ENCODE measurements at regions not wholly inside any gene's neighbourhood (a gene's known extent, or its start where the extent isn't known, plus 50 kb on each side); places are given as distances from the start of the nearest gene placed in this dataset.
"Not testable (repeated sequence)": the region's sequence is repeated elsewhere in the genome, so short reads cannot be mapped to it uniquely, and the experiment has no call there.

DNA sequence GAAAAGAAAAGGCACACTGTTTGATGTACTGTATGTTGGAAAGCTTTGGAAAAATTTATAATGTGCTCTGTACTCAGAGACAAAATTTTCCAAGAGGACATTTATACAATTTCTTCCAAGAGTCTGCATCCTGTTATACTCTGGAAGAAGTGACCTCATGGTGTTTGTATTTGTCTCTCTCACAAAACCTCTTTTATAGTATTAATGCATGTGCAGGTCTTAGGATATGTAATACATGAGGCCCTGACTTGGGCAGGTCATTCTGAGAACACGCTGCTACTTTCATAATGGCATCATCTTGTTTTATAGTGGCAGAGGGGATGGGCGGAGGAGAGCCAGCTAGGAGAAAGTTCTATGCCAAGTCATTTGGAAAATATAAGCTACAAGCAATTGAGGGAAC, 72.0 kb upstream of the P3H2 start:
- no peak for DNase-seq

DNA sequence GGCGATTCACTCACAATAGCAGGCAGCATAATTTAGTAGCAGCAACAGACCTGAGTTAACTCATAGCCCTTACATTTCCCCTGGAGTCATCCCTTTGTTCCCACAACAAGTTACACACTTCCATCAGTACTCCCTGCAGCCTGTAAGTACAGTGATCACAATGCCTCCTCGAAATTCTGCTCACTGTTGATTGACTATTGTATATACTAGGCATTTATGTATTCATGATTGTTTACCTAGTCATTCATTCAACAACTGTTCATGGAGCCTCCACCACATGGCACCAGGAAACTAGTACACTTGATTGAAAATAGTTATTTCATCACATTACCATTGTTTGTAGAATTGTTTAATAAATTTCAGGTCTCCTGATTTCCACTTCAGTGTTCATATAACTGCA, 71.4 kb upstream of the P3H2 start:
- no peak for DNase-seq

GRCh38 chr3:190188197-190188596, 67.5 kb upstream of the P3H2 start:
- no peak for DNase-seq

GRCh38 chr3:190183121-190183520, 62.4 kb upstream of the P3H2 start:
- DNase-seq: no peak

DNA sequence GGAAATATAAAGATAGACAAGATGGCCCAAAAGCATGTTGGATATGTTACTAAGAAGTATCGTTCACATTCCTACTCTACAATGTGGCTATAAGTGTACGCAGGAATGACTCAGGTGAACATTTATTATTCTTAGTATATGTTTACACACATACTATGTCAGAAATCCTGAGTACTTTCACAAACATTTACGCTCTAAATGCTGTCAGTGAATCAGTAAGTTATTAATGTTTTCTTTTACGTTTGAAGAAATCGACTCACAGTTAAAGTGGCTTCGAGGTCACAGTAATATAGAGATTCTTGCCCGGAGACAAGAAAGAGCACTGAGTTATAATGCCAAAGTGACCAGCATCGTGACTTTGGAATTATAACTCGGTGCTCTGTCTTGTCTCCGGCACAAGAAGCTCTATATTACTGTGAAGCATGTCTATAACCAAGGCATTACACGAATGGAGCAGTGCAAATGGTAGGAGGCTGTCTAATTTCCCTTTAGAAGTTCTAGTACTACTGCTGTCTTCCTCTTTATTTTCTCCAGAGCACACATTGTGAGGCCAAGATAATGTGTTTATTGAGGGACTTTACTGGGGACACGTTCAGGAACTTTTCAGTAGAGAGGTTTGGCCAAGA, 61.8 kb upstream of the P3H2 start:
- DNase-seq: no peak

- DNase-seq: no peak
Observed at GRCh38 chr3:190180268-190180667, 59.6 kb upstream of the P3H2 start.

DNA sequence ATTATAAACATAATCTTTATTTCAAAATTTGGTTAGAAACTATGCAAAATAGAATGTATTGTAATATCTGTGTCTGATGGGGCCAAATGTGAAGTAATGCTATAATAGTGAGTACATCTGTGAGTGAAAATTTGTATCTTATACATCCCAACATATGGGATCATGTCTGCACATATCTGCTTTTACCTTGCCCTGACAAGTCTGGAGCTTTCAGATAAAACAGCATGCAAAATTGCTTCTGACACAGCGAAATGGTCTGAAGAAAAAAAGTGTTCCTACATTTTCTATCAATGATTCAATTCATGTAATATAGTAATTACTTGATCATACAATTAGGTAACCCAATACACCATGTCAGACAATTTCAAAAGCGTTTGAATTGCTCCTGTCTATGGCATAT, 58.1 kb upstream of the P3H2 start:
- DNase-seq: no peak

- DNase-seq: not testable (repeated sequence)
Observed at GRCh38 chr3:190176933-190177525, 56.3 kb upstream of the P3H2 start.

DNA sequence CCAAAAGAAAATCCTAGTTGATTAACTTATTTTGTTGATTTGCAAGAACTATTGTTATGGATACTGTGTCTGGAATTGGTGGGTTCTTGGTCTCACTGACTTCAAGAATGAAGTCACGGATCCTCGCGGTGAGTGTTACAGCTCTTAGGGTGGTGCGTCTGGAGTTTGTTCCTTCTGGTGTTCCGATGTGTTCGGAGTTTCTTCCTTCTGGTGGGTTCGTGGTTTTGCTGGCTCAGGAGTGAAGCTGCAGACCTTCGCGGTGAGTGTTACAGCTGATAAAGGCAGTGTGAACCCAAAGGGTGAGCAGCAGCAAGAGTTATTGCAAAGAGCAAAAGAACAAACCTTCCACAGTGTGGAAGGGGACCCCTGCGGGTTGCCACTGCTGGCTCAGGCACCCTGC, 55.4 kb upstream of the P3H2 start:
- DNase-seq: not testable (repeated sequence)

DNA sequence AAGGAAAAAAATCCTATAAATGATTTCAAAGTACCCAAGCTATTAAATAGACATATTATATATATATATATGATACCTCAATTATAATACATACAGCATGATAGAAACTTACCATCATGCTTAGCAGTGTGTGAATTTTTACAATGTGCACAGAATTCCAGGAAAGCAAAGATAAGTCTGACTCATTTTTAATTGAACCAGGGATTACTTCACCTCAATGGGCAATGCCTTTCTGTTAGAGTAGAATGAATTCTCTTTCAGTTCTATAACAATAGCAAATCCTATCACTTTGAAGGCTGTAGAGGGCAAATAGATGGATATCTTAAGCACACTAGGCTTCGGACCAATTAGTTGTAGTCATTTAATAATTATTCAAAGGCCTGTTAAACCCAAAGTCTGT, 54.8 kb upstream of the P3H2 start:
- no peak for DNase-seq

GRCh38 chr3:190174471-190174870, 53.8 kb upstream of the P3H2 start:
- DNase-seq: no peak

- no peak for DNase-seq
Observed at GRCh38 chr3:190173426-190173825, 52.7 kb upstream of the P3H2 start.

GRCh38 chr3:190172751-190173150, 52.1 kb upstream of the P3H2 start:
- no peak for DNase-seq
